Loucy (cell line): ENCODE measurements at regions not wholly inside any gene's neighbourhood (a gene's known extent, or its start where the extent isn't known, plus 50 kb on each side); places are given as distances from the start of the nearest gene placed in this dataset.

ENCODE experiments used
- H2AFZ ChIP-seq: fragments of 200-600 bp; sonication (generic); 2 replicates; pipeline ENCODE4 v1.6.0; 2016; ENCODE audit warnings: antibody characterized with exemption, mild to moderate bottlenecking, low read length, moderate library complexity
- H3F3A ChIP-seq: fragments of 200-600 bp; 2 replicates; pipeline ENCODE4 v1.6.0; 2016; ENCODE audit warnings: antibody characterized with exemption, low read depth, mild to moderate bottlenecking
- H3K27me3 ChIP-seq: fragments of 200-600 bp; sonication (generic); 2 replicates; pipeline ENCODE4 v1.6.1; 2014; ENCODE audit warnings: low read length, mild to moderate bottlenecking; ENCODE audit not compliant: insufficient read depth, poor library complexity, severe bottlenecking
- H3K36me3 ChIP-seq: fragments of 200-600 bp; sonication (generic); 2 replicates; pipeline ENCODE4 v1.6.1; 2016; ENCODE audit warnings: low read length; ENCODE audit not compliant: insufficient read depth
- H3K4me1 ChIP-seq: fragments of 200-600 bp; sonication (generic); 2 replicates; pipeline ENCODE4 v1.5.1; 2014; ENCODE audit warnings: low read length, mild to moderate bottlenecking; ENCODE audit not compliant: insufficient read depth, poor library complexity, severe bottlenecking
- H3K4me2 ChIP-seq: fragments of 200-600 bp; sonication (generic); 2 replicates; pipeline ENCODE4 v1.6.0; 2014; ENCODE audit warnings: antibody characterized with exemption, low read length, low read depth, mild to moderate bottlenecking; ENCODE audit not compliant: poor library complexity, severe bottlenecking
- H3K4me3 ChIP-seq: fragments of 200-600 bp; sonication (generic); 2 replicates; pipeline ENCODE4 v1.5.1; 2014; ENCODE audit warnings: low read length, mild to moderate bottlenecking, mixed read lengths; ENCODE audit not compliant: poor library complexity, severe bottlenecking
- H3K79me2 ChIP-seq: fragments of 200-600 bp; sonication (generic); 2 replicates; pipeline ENCODE4 v1.6.1; 2014; ENCODE audit warnings: low read length; ENCODE audit not compliant: insufficient read depth
- H3K9ac ChIP-seq: fragments of 200-600 bp; sonication (generic); 2 replicates; pipeline ENCODE4 v1.6.0; 2014; ENCODE audit warnings: mild to moderate bottlenecking, low read depth, low read length, moderate library complexity; ENCODE audit not compliant: poor library complexity, severe bottlenecking
- H3K9me2 ChIP-seq: fragments of 200-600 bp; sonication (generic); replicated peaks from 2 replicates; pipeline ENCODE4 v1.6.1; 2016; ENCODE audit warnings: low read depth, low read length, mixed read lengths
- H3K9me3 ChIP-seq: fragments of 200-600 bp; sonication (generic); 2 replicates; pipeline ENCODE4 v1.6.1; 2014; ENCODE audit warnings: mild to moderate bottlenecking, antibody characterized with exemption, low read length, low read depth; ENCODE audit not compliant: insufficient read depth
- H4K20me1 ChIP-seq: fragments of 200-600 bp; sonication (generic); 2 replicates; pipeline ENCODE4 v1.6.0; 2014; ENCODE audit warnings: antibody characterized with exemption, low read length, mild to moderate bottlenecking; ENCODE audit not compliant: insufficient read depth, poor library complexity, severe bottlenecking
- CTCF ChIP-seq: fragments of 200-600 bp; sonication (generic); conservative IDR thresholded peaks from 2 replicates; pipeline ENCODE4 v1.5.1; 2014; ENCODE audit warnings: mild to moderate bottlenecking, antibody characterized with exemption, low read length
- EZH2phosphoT487 ChIP-seq: fragments of 200-600 bp; IDR thresholded peaks from 2 replicates; pipeline ENCODE4 v1.6.1; 2018; ENCODE audit warnings: antibody characterized with exemption, mild to moderate bottlenecking, moderate library complexity, borderline replicate concordance

GRCh38 chr12:11968516-11968915 lies 102.2 kb upstream of the BCL2L14 start:
- Histone ChIP-seq H3K4me2 (no peak overlapping the region), H3K4me1 (peaks cover 9% of the 10 kb centered on the region), H3K27me3 (no peaks in the 10 kb centered on the region), H3K79me2 (no peaks in the 10 kb centered on the region), H3K4me3 (no peak overlapping the region), H3F3A (no peaks in the 10 kb centered on the region), H4K20me1 (no peaks in the 10 kb centered on the region), H2AFZ (no peak overlapping the region), H3K9me2 (no peaks in the 10 kb centered on the region), H3K9ac (no peak overlapping the region), H3K36me3 (no peaks in the 10 kb centered on the region), H3K9me3 (no peaks in the 10 kb centered on the region)
- TF ChIP-seq EZH2phosphoT487 (no peak), CTCF (no peak)

GRCh38 chr12:11969437-11970154 lies 101.1 kb upstream of the BCL2L14 start:
- no peak overlapping the region for H3K4me3 ChIP-seq
- no peaks in the 10 kb centered on the region for H3K27me3 ChIP-seq
- H3K4me2 ChIP-seq, result no peak overlapping the region
- no peaks in the 10 kb centered on the region for H3F3A ChIP-seq
- H2AFZ ChIP-seq, result no peak overlapping the region
- no peaks in the 10 kb centered on the region for H3K36me3 ChIP-seq
- no peaks in the 10 kb centered on the region for H4K20me1 ChIP-seq
- peaks cover 9% of the 10 kb centered on the region for H3K4me1 ChIP-seq
- no peaks in the 10 kb centered on the region for H3K9me2 ChIP-seq
- TF ChIP-seq CTCF (no peak), EZH2phosphoT487 (no peak)
- no peak overlapping the region for H3K9ac ChIP-seq
- no peaks in the 10 kb centered on the region for H3K79me2 ChIP-seq
- H3K9me3 ChIP-seq, result no peaks in the 10 kb centered on the region

DNA sequence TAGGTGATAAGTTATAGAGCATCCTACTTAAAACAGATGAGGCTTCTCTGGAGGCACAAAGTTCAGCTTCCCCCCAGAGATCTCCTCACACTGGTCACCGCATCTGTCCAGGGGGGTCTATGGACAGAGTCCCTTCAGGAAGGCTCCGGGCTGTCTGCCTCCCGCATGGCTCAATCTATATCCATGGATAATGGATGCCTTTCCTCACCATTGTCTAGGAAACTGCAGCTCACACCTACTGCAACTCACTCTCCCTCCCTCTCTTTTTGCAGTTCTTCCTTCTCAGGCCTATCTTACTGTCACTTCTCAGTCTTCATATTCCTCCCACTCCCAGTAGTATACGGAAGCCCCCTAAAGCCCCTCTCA lies 100.6 kb upstream of the BCL2L14 start:
- no peaks in the 10 kb centered on the region for H3K79me2 ChIP-seq
- no peaks in the 10 kb centered on the region for H4K20me1 ChIP-seq
- no peaks in the 10 kb centered on the region for H3K9me2 ChIP-seq
- H2AFZ ChIP-seq, result no peak overlapping the region
- no peaks in the 10 kb centered on the region for H3F3A ChIP-seq
- no peaks in the 10 kb centered on the region for H3K27me3 ChIP-seq
- H3K36me3 ChIP-seq, result no peaks in the 10 kb centered on the region
- H3K4me3 ChIP-seq, result no peak overlapping the region
- no peak overlapping the region for H3K9ac ChIP-seq
- H3K4me2 ChIP-seq, result no peak overlapping the region
- no peaks in the 10 kb centered on the region for H3K9me3 ChIP-seq
- peaks cover 9% of the 10 kb centered on the region for H3K4me1 ChIP-seq
- TF ChIP-seq EZH2phosphoT487 (no peak), CTCF (no peak)
